HepG2 (cell line): ENCODE measurements at regions not wholly inside any gene's neighbourhood (a gene's known extent, or its start where the extent isn't known, plus 50 kb on each side); places are given as distances from the start of the nearest gene placed in this dataset.
"Not testable (repeated sequence)": the region's sequence is repeated elsewhere in the genome, so short reads cannot be mapped to it uniquely, and the experiment has no call there.

Source experiments
- ATF1 ChIP-seq: IDR thresholded peaks from 2 replicates; pipeline ENCODE4 v1.6.1; 2016; ENCODE audit warnings: mild to moderate bottlenecking, control low read depth
- EHMT2 ChIP-seq: fragments of 200-600 bp; sonication (generic); IDR thresholded peaks from 2 replicates; pipeline ENCODE4 v1.7.0; 2017; ENCODE audit warnings: antibody characterized with exemption, low read depth, low read length, borderline replicate concordance
- EP300 ChIP-seq, 3 experiments: sonication (generic) in 1 of 3; formaldehyde crosslinking in 1 of 3; IDR thresholded peaks; 2 replicates each; pipeline versions ENCODE4 v1.5.1 to v1.6.1; 2011 to 2020; ENCODE audit warnings: low read depth in 2 of 3, low read length in 2 of 3, borderline replicate concordance in 1 of 3, improper control_type of control experiment in 1 of 3, mild to moderate bottlenecking in 1 of 3, missing genetic modification reagents in 1 of 3, moderate library complexity in 1 of 3
- FOXM1 ChIP-seq: sonication (generic); formaldehyde crosslinking; IDR thresholded peaks from 2 replicates; pipeline ENCODE4 v1.5.0; 2020; ENCODE audit warnings: missing genetic modification reagents
- JUNB ChIP-seq: sonication (generic); formaldehyde crosslinking; IDR thresholded peaks from 2 replicates; pipeline ENCODE4 v1.8.0; 2022; ENCODE audit warnings: missing genetic modification reagents, mild to moderate bottlenecking, borderline replicate concordance
- MXI1 ChIP-seq: IDR thresholded peaks from 3 replicates; pipeline ENCODE4 v1.6.1; 2012; ENCODE audit warnings: low read depth, low read length, inconsistent platforms, borderline replicate concordance
- ZKSCAN1 ChIP-seq: fragments of 150-350 bp; IDR thresholded peaks from 2 replicates; pipeline ENCODE4 v1.6.1; 2014; ENCODE audit warnings: low read length
- ZNF207 ChIP-seq: fragments of 450-650 bp; IDR thresholded peaks from 2 replicates; pipeline ENCODE4 v1.6.1; 2016; ENCODE audit warnings: antibody characterized with exemption, borderline replicate concordance
- ZNF792 ChIP-seq: IDR thresholded peaks from 2 replicates; pipeline ENCODE4 v1.6.1; 2016
- TF ChIP-seq, protein P1 (sequence below): sonication (generic); formaldehyde crosslinking; IDR thresholded peaks from 2 replicates; pipeline ENCODE4 v1.9.0; 2022; ENCODE audit warnings: low read depth, missing genetic modification reagents
- TF ChIP-seq, protein P2 (sequence below): sonication (generic); formaldehyde crosslinking; IDR thresholded peaks from 2 replicates; pipeline ENCODE4 v1.5.0; 2020; ENCODE audit warnings: mild to moderate bottlenecking, missing genetic modification reagents, moderate library complexity
- TF ChIP-seq, protein P3 (sequence below), 2 experiments: sonication (generic) in 1 of 2; formaldehyde crosslinking in 1 of 2; IDR thresholded peaks; 2 replicates each; pipeline versions ENCODE4 v1.4.0 to v1.6.1; 2016 to 2020; ENCODE audit warnings: borderline replicate concordance in 1 of 2, low read depth in 1 of 2, mild to moderate bottlenecking in 1 of 2, missing genetic modification reagents in 1 of 2
- TF ChIP-seq, protein P4 (sequence below): sonication (generic); formaldehyde crosslinking; IDR thresholded peaks from 2 replicates; pipeline ENCODE4 v1.8.1; 2022; ENCODE audit warnings: mild to moderate bottlenecking, missing genetic modification reagents
- TF ChIP-seq, protein P5 (sequence below): sonication (generic); formaldehyde crosslinking; conservative IDR thresholded peaks from 2 replicates; pipeline ENCODE4 v1.4.0; 2020; ENCODE audit warnings: missing genetic modification reagents

DNA sequence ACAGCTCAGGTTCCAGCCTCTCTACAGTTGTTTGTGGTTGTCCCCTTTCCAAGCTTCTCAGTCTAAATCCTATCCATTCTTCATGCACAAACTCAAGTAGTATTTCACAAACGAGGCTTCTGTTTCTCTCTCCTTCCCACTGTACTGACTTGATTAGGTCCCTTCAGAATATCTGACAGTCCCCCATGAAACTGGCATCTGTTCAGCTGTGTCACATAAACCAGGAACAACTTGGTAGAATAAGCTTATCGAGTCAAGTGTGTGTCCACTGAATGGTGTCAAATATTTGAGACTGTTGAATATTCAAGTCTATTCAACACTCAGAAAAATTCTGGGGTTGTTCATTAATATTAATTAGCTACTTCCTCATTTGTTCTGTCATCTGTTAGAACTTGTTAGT is 61.7 kb upstream of the CCT8L2 start:
- TF ChIP-seq ZNF207; ATF1 (CRISPR knock-in tag); ZNF792 (CRISPR knock-in tag); EHMT2; MXI1; ZKSCAN1; JUNB (CRISPR knock-in tag); FOXM1 (CRISPR knock-in tag); EP300 (IDR thresholded peaks at IDR 0.05; ENCODE audit: low read depth in 2 of 2, low read length in 2 of 2); EP300 (CRISPR knock-in tag; IDR thresholded peaks at IDR 0.05; ENCODE audit: borderline replicate concordance): not testable (repeated sequence)
- TF ChIP-seq, protein P1, sequence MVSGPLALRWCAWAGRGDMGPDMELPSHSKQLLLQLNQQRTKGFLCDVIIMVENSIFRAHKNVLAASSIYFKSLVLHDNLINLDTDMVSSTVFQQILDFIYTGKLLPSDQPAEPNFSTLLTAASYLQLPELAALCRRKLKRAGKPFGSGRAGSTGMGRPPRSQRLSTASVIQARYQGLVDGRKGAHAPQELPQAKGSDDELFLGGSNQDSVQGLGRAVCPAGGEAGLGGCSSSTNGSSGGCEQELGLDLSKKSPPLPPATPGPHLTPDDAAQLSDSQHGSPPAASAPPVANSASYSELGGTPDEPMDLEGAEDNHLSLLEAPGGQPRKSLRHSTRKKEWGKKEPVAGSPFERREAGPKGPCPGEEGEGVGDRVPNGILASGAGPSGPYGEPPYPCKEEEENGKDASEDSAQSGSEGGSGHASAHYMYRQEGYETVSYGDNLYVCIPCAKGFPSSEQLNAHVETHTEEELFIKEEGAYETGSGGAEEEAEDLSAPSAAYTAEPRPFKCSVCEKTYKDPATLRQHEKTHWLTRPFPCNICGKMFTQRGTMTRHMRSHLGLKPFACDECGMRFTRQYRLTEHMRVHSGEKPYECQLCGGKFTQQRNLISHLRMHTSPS (CRISPR knock-in tag), result not testable (repeated sequence)
- TF ChIP-seq, protein P2, sequence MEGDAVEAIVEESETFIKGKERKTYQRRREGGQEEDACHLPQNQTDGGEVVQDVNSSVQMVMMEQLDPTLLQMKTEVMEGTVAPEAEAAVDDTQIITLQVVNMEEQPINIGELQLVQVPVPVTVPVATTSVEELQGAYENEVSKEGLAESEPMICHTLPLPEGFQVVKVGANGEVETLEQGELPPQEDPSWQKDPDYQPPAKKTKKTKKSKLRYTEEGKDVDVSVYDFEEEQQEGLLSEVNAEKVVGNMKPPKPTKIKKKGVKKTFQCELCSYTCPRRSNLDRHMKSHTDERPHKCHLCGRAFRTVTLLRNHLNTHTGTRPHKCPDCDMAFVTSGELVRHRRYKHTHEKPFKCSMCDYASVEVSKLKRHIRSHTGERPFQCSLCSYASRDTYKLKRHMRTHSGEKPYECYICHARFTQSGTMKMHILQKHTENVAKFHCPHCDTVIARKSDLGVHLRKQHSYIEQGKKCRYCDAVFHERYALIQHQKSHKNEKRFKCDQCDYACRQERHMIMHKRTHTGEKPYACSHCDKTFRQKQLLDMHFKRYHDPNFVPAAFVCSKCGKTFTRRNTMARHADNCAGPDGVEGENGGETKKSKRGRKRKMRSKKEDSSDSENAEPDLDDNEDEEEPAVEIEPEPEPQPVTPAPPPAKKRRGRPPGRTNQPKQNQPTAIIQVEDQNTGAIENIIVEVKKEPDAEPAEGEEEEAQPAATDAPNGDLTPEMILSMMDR (CRISPR knock-in tag), result not testable (repeated sequence)
- TF ChIP-seq, protein P3, sequence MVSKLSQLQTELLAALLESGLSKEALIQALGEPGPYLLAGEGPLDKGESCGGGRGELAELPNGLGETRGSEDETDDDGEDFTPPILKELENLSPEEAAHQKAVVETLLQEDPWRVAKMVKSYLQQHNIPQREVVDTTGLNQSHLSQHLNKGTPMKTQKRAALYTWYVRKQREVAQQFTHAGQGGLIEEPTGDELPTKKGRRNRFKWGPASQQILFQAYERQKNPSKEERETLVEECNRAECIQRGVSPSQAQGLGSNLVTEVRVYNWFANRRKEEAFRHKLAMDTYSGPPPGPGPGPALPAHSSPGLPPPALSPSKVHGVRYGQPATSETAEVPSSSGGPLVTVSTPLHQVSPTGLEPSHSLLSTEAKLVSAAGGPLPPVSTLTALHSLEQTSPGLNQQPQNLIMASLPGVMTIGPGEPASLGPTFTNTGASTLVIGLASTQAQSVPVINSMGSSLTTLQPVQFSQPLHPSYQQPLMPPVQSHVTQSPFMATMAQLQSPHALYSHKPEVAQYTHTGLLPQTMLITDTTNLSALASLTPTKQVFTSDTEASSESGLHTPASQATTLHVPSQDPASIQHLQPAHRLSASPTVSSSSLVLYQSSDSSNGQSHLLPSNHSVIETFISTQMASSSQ (IDR thresholded peaks at IDR 0.05; ENCODE audit: low read depth), result not testable (repeated sequence)
- TF ChIP-seq, protein P3 (CRISPR knock-in tag; IDR thresholded peaks at IDR 0.05; ENCODE audit: borderline replicate concordance), result not testable (repeated sequence)
- TF ChIP-seq, protein P4, sequence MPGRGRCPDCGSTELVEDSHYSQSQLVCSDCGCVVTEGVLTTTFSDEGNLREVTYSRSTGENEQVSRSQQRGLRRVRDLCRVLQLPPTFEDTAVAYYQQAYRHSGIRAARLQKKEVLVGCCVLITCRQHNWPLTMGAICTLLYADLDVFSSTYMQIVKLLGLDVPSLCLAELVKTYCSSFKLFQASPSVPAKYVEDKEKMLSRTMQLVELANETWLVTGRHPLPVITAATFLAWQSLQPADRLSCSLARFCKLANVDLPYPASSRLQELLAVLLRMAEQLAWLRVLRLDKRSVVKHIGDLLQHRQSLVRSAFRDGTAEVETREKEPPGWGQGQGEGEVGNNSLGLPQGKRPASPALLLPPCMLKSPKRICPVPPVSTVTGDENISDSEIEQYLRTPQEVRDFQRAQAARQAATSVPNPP (CRISPR knock-in tag), result not testable (repeated sequence)
- TF ChIP-seq, protein P5, sequence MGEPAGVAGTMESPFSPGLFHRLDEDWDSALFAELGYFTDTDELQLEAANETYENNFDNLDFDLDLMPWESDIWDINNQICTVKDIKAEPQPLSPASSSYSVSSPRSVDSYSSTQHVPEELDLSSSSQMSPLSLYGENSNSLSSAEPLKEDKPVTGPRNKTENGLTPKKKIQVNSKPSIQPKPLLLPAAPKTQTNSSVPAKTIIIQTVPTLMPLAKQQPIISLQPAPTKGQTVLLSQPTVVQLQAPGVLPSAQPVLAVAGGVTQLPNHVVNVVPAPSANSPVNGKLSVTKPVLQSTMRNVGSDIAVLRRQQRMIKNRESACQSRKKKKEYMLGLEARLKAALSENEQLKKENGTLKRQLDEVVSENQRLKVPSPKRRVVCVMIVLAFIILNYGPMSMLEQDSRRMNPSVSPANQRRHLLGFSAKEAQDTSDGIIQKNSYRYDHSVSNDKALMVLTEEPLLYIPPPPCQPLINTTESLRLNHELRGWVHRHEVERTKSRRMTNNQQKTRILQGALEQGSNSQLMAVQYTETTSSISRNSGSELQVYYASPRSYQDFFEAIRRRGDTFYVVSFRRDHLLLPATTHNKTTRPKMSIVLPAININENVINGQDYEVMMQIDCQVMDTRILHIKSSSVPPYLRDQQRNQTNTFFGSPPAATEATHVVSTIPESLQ (CRISPR knock-in tag), result not testable (repeated sequence)
